DOHH2 (cell line): ENCODE measurements at regions not wholly inside any gene's neighbourhood (a gene's known extent, or its start where the extent isn't known, plus 50 kb on each side); places are given as distances from the start of the nearest gene placed in this dataset.

Source experiments
- CTCF ChIP-seq: fragments of 200-600 bp; sonication (generic); IDR thresholded peaks from one replicate; pipeline ENCODE4 v1.5.1; 2014; ENCODE audit warnings: antibody characterized with exemption, mild to moderate bottlenecking, low read depth, low read length; ENCODE audit not compliant: poor library complexity, severe bottlenecking
- EZH2phosphoT487 ChIP-seq: fragments of 200-600 bp; sonication (generic); IDR thresholded peaks from 2 replicates; pipeline ENCODE4 v1.6.1; 2017; ENCODE audit warnings: borderline replicate concordance, mild to moderate bottlenecking, antibody characterized with exemption, low read length, moderate library complexity, mixed read lengths

GRCh38 chr5:167308466-167308865 is 983.0 kb upstream of the WWC1 start:
- TF ChIP-seq CTCF (no peak), EZH2phosphoT487 (no peak)
